Activated T-cell treated with anti-CD3 and anti-CD28 coated beads, Interleukin-2, amount 50 U/mL, for 4 hours (primary cell): ENCODE measurements at regions not wholly inside any gene's neighbourhood (a gene's known extent, or its start where the extent isn't known, plus 50 kb on each side); places are given as distances from the start of the nearest gene placed in this dataset.

Experiments
- ATAC-seq, 2 donors: fragments of 200-7000 bp; cut with Tn5 transposase; one replicate each; pipeline ENCODE4 v1.10.0; 2021
- DNase-seq: peaks from one replicate; pipeline ENCODE4 v3.0.0-alpha.2; 2020
- H3K27me3 Mint-ChIP-seq: one replicate; pipeline ENCODE4 v1.8.0; 2021; ENCODE audit warnings: low read depth, mixed read lengths
- H3K36me3 Mint-ChIP-seq: one replicate; pipeline ENCODE4 v1.8.0; 2022; ENCODE audit warnings: mixed read lengths; ENCODE audit not compliant: insufficient read depth
- H3K4me1 Mint-ChIP-seq: one replicate; pipeline ENCODE4 v1.8.0; 2021; ENCODE audit warnings: low read depth, mixed read lengths
- H3K4me3 Mint-ChIP-seq: one replicate; pipeline ENCODE4 v1.8.0; 2021; ENCODE audit warnings: mild to moderate bottlenecking, moderate library complexity, mixed read lengths
- H3K9me3 Mint-ChIP-seq: one replicate; pipeline ENCODE4 v1.8.0; 2021; ENCODE audit warnings: mixed read lengths

- no peaks in the 10 kb centered on the region for H3K36me3 Mint-ChIP-seq
- no peak overlapping the region for H3K4me3 Mint-ChIP-seq
- ATAC-seq (no peak), DNase-seq (no peak)
- no peaks in the 10 kb centered on the region for H3K4me1 Mint-ChIP-seq
- peaks cover 11% of the 10 kb centered on the region for H3K9me3 Mint-ChIP-seq
- no peaks in the 10 kb centered on the region for H3K27me3 Mint-ChIP-seq
These were observed 574.4 kb upstream of the KLHL29 start for GRCh38 chr2:22810602-22811001.

- no peak overlapping the region for H3K4me3 Mint-ChIP-seq
- ATAC-seq (no peak), DNase-seq (no peak)
- H3K4me1 Mint-ChIP-seq = no peaks in the 10 kb centered on the region
- H3K27me3 Mint-ChIP-seq = peaks cover 2% of the 10 kb centered on the region
- H3K36me3 Mint-ChIP-seq = no peaks in the 10 kb centered on the region
- peaks cover 5% of the 10 kb centered on the region for H3K9me3 Mint-ChIP-seq
These were observed 572.8 kb upstream of the KLHL29 start for GRCh38 chr2:22812065-22812680.

- H3K36me3 Mint-ChIP-seq = no peaks in the 10 kb centered on the region
- H3K4me1 Mint-ChIP-seq = no peaks in the 10 kb centered on the region
- no peaks in the 10 kb centered on the region for H3K9me3 Mint-ChIP-seq
- no peak overlapping the region for H3K4me3 Mint-ChIP-seq
- DNase-seq (no peak), ATAC-seq (no peak)
- peaks cover 2% of the 10 kb centered on the region for H3K27me3 Mint-ChIP-seq
These were observed 567.8 kb upstream of the KLHL29 start for GRCh38 chr2:22817197-22817596.

- ATAC-seq (no peak), DNase-seq (no peak)
- H3K36me3 Mint-ChIP-seq = no peaks in the 10 kb centered on the region
- H3K4me1 Mint-ChIP-seq = no peaks in the 10 kb centered on the region
- no peak overlapping the region for H3K4me3 Mint-ChIP-seq
- H3K27me3 Mint-ChIP-seq = peaks cover 2% of the 10 kb centered on the region
- no peaks in the 10 kb centered on the region for H3K9me3 Mint-ChIP-seq
These were observed 563.5 kb upstream of the KLHL29 start for GRCh38 chr2:22821458-22821857.

GRCh38 chr2:22822835-22823234, 562.1 kb upstream of the KLHL29 start:
- Mint-ChIP-seq H3K27me3 (no peaks in the 10 kb centered on the region), H3K9me3 (no peaks in the 10 kb centered on the region), H3K36me3 (no peaks in the 10 kb centered on the region), H3K4me3 (no peak overlapping the region), H3K4me1 (no peaks in the 10 kb centered on the region)
- no peak for DNase-seq
- no peak for ATAC-seq

GRCh38 chr2:22824618-22825017, 560.4 kb upstream of the KLHL29 start:
- no peaks in the 10 kb centered on the region for H3K27me3 Mint-ChIP-seq
- H3K36me3 Mint-ChIP-seq = no peaks in the 10 kb centered on the region
- ATAC-seq = no peak
- H3K4me1 Mint-ChIP-seq = no peaks in the 10 kb centered on the region
- H3K4me3 Mint-ChIP-seq = no peak overlapping the region
- H3K9me3 Mint-ChIP-seq = no peaks in the 10 kb centered on the region
- no peak for DNase-seq

GRCh38 chr2:22826703-22827102, 558.3 kb upstream of the KLHL29 start:
- Mint-ChIP-seq H3K36me3 (no peaks in the 10 kb centered on the region), H3K4me3 (no peak overlapping the region), H3K9me3 (no peaks in the 10 kb centered on the region), H3K4me1 (no peaks in the 10 kb centered on the region), H3K27me3 (no peaks in the 10 kb centered on the region)
- DNase-seq (no peak), ATAC-seq (no peak)

- Mint-ChIP-seq H3K9me3 (no peaks in the 10 kb centered on the region), H3K36me3 (no peaks in the 10 kb centered on the region), H3K4me1 (no peaks in the 10 kb centered on the region), H3K27me3 (no peaks in the 10 kb centered on the region), H3K4me3 (no peak overlapping the region)
- no peak for DNase-seq
- ATAC-seq = no peak
These were observed 555.2 kb upstream of the KLHL29 start for GRCh38 chr2:22829791-22830190.

GRCh38 chr2:22832196-22832595, 552.8 kb upstream of the KLHL29 start:
- Mint-ChIP-seq H3K36me3 (no peaks in the 10 kb centered on the region), H3K27me3 (no peaks in the 10 kb centered on the region), H3K9me3 (no peaks in the 10 kb centered on the region), H3K4me3 (no peak overlapping the region), H3K4me1 (no peaks in the 10 kb centered on the region)
- no peak for ATAC-seq
- no peak for DNase-seq

GRCh38 chr2:22838461-22838860, 546.5 kb upstream of the KLHL29 start:
- Mint-ChIP-seq H3K36me3 (no peaks in the 10 kb centered on the region), H3K27me3 (no peaks in the 10 kb centered on the region), H3K9me3 (no peaks in the 10 kb centered on the region), H3K4me1 (no peaks in the 10 kb centered on the region), H3K4me3 (no peak overlapping the region)
- ATAC-seq (no peak), DNase-seq (no peak)

- H3K9me3 Mint-ChIP-seq = no peaks in the 10 kb centered on the region
- DNase-seq (no peak), ATAC-seq (no peak)
- H3K4me3 Mint-ChIP-seq = no peak overlapping the region
- H3K4me1 Mint-ChIP-seq = no peaks in the 10 kb centered on the region
- no peaks in the 10 kb centered on the region for H3K36me3 Mint-ChIP-seq
- no peaks in the 10 kb centered on the region for H3K27me3 Mint-ChIP-seq
These were observed 542.6 kb upstream of the KLHL29 start for GRCh38 chr2:22842205-22842869.

GRCh38 chr2:22843919-22844537, 541.0 kb upstream of the KLHL29 start:
- no peaks in the 10 kb centered on the region for H3K4me1 Mint-ChIP-seq

GRCh38 chr2:22850310-22850709, 534.7 kb upstream of the KLHL29 start:
- no peak overlapping the region for H3K4me3 Mint-ChIP-seq

More at GRCh38 chr2:22843919-22844537, 541.0 kb upstream of the KLHL29 start:
- Mint-ChIP-seq H3K4me3 (no peak overlapping the region), H3K9me3 (no peaks in the 10 kb centered on the region), H3K36me3 (no peaks in the 10 kb centered on the region), H3K27me3 (no peaks in the 10 kb centered on the region)
- DNase-seq (no peak), ATAC-seq (no peak)

GRCh38 chr2:22854588-22854987, 530.4 kb upstream of the KLHL29 start:
- Mint-ChIP-seq H3K4me3 (no peak overlapping the region), H3K4me1 (no peaks in the 10 kb centered on the region), H3K36me3 (no peaks in the 10 kb centered on the region), H3K9me3 (peaks cover 16% of the 10 kb centered on the region), H3K27me3 (no peaks in the 10 kb centered on the region)
- DNase-seq (no peak), ATAC-seq (no peak)

More at GRCh38 chr2:22850310-22850709, 534.7 kb upstream of the KLHL29 start:
- DNase-seq (no peak), ATAC-seq (no peak)
- Mint-ChIP-seq H3K36me3 (no peaks in the 10 kb centered on the region), H3K4me1 (no peaks in the 10 kb centered on the region), H3K9me3 (peaks cover 8% of the 10 kb centered on the region), H3K27me3 (no peaks in the 10 kb centered on the region)

- ATAC-seq = no peak
- H3K4me3 Mint-ChIP-seq = no peak overlapping the region
- no peaks in the 10 kb centered on the region for H3K4me1 Mint-ChIP-seq
- no peak for DNase-seq
- H3K9me3 Mint-ChIP-seq = peaks cover 14% of the 10 kb centered on the region
- no peaks in the 10 kb centered on the region for H3K36me3 Mint-ChIP-seq
- no peaks in the 10 kb centered on the region for H3K27me3 Mint-ChIP-seq
These were observed 529.9 kb upstream of the KLHL29 start for GRCh38 chr2:22855081-22855480.
